IMR-90 (cell line): ENCODE measurements at regions not wholly inside any gene's neighbourhood (a gene's known extent, or its start where the extent isn't known, plus 50 kb on each side); places are given as distances from the start of the nearest gene placed in this dataset.

Source experiments
- ATAC-seq: fragments of 200-7000 bp; cut with Tn5 transposase; 2 replicates; pipeline ENCODE4 v1.9.1; 2020; ENCODE audit warnings: low read depth, mild to moderate bottlenecking, moderate library complexity
- BruUV-seq: library from RNA; stranded (reverse); fragments of 400-500 nt; replicated peaks from 2 replicates; lab custom pipeline; 2021; lab: Mats Ljungman, UMichigan
- CTCF ChIA-PET: fragments of 300-600 bp; formaldehyde crosslinking; extraction: SDS; loops from one replicate; lab custom pipeline; 2021; ENCODE audit warnings: antibody characterized with exemption; lab: Yijun Ruan, JAX
- POLR2A ChIA-PET: fragments of 300-600 bp; sonication (Branson Sonifier 250); formaldehyde crosslinking; loops from one replicate; lab custom pipeline; 2022; ENCODE audit warnings: antibody characterized with exemption; ENCODE audit not compliant: unreplicated experiment; lab: Charles Lee
- DNase-seq: peaks from one replicate; pipeline ENCODE4 v3.0.0; 2013
- H2AFZ ChIP-seq: replicated peaks from 2 replicates; pipeline ENCODE3; 2013; ENCODE audit warnings: low read length, mild to moderate bottlenecking; ENCODE audit not compliant: poor library complexity
- H2AK5ac ChIP-seq: 2 replicates; pipeline ENCODE4 v1.6.1; 2013; ENCODE audit warnings: low read depth, low read length, inconsistent platforms
- H2AK9ac ChIP-seq: replicated peaks from 2 replicates; pipeline ENCODE3; 2013; ENCODE audit warnings: mild to moderate bottlenecking, low read depth, low read length, moderate library complexity; ENCODE audit not compliant: poor library complexity
- H2BK120ac ChIP-seq: 2 replicates; pipeline ENCODE4 v1.6.1; 2013; ENCODE audit warnings: low read depth, low read length, inconsistent platforms
- H2BK15ac ChIP-seq: 3 replicates; pipeline ENCODE4 v1.6.1; 2013; ENCODE audit warnings: low read depth, low read length, inconsistent platforms
- H2BK20ac ChIP-seq: 2 replicates; pipeline ENCODE4 v1.6.1; 2013; ENCODE audit warnings: low read depth, mild to moderate bottlenecking, inconsistent platforms, low read length, moderate library complexity
- H2BK5ac ChIP-seq: 2 replicates; pipeline ENCODE4 v1.6.1; 2013; ENCODE audit warnings: mild to moderate bottlenecking, low read depth, low read length, inconsistent platforms; ENCODE audit not compliant: poor library complexity, severe bottlenecking
- H3K14ac ChIP-seq: replicated peaks from 2 replicates; pipeline ENCODE4 v1.6.1; 2013; ENCODE audit warnings: low read depth, low read length, inconsistent platforms
- H3K18ac ChIP-seq: 2 replicates; pipeline ENCODE4 v1.6.1; 2013; ENCODE audit warnings: low read depth, low read length, control low read depth
- H3K23ac ChIP-seq: 2 replicates; pipeline ENCODE4 v1.6.1; 2013; ENCODE audit warnings: low read depth, low read length, inconsistent platforms
- H3K27ac ChIP-seq: 2 replicates; pipeline ENCODE4 v1.5.1; 2013; ENCODE audit warnings: mild to moderate bottlenecking, control low read depth, low read length; ENCODE audit not compliant: insufficient read depth
- H3K27me3 ChIP-seq: 2 replicates; pipeline ENCODE4 v1.6.1; 2013; ENCODE audit warnings: low read length; ENCODE audit not compliant: control insufficient read depth, insufficient read depth
- H3K36me3 ChIP-seq: 2 replicates; pipeline ENCODE4 v1.6.1; 2013; ENCODE audit warnings: low read length, mixed read lengths; ENCODE audit not compliant: control insufficient read depth, insufficient read depth
- H3K4ac ChIP-seq: 2 replicates; pipeline ENCODE4 v1.6.1; 2013; ENCODE audit warnings: low read depth, low read length, inconsistent platforms
- H3K4me1 ChIP-seq: 2 replicates; pipeline ENCODE4 v1.6.1; 2013; ENCODE audit warnings: low read length, mixed read lengths; ENCODE audit not compliant: control insufficient read depth, insufficient read depth
- H3K4me2 ChIP-seq: 2 replicates; pipeline ENCODE4 v1.6.1; 2013; ENCODE audit warnings: low read depth, mild to moderate bottlenecking, control low read depth, low read length, moderate library complexity
- H3K4me3 ChIP-seq: 2 replicates; pipeline ENCODE4 v1.5.1; 2013; ENCODE audit warnings: low read depth, mild to moderate bottlenecking, control low read depth, low read length, moderate library complexity; ENCODE audit not compliant: insufficient read depth
- H3K56ac ChIP-seq: 2 replicates; pipeline ENCODE4 v1.6.1; 2013; ENCODE audit warnings: low read length, inconsistent platforms; ENCODE audit not compliant: insufficient read depth; ENCODE audit errors: extremely low read depth
- H3K79me1 ChIP-seq, 2 experiments: 2 replicates each; pipeline ENCODE4 v1.6.1; 2013; ENCODE audit warnings: low read length in 2 of 2, inconsistent platforms in 1 of 2, low read depth in 1 of 2
- H3K9ac ChIP-seq: 2 replicates; pipeline ENCODE4 v1.6.1; 2013; ENCODE audit warnings: low read depth, low read length, control low read depth
- H3K9me1 ChIP-seq: 2 replicates; pipeline ENCODE4 v1.6.1; 2013; ENCODE audit warnings: low read length, inconsistent platforms; ENCODE audit not compliant: insufficient read depth
- H3K9me3 ChIP-seq: 2 replicates; pipeline ENCODE4 v1.6.1; 2013; ENCODE audit warnings: low read length; ENCODE audit not compliant: control insufficient read depth, insufficient read depth
- H4K20me1 ChIP-seq: 2 replicates; pipeline ENCODE4 v1.6.1; 2013; ENCODE audit warnings: low read length, inconsistent platforms; ENCODE audit not compliant: insufficient read depth
- H4K5ac ChIP-seq: 2 replicates; pipeline ENCODE4 v1.6.1; 2013; ENCODE audit warnings: mild to moderate bottlenecking, low read depth, low read length, control low read depth
- H4K8ac ChIP-seq, 2 experiments: 2 replicates each; pipeline ENCODE4 v1.6.1; 2013; ENCODE audit warnings: low read depth in 2 of 2, low read length in 2 of 2, control low read depth in 1 of 2, inconsistent platforms in 1 of 2
- H4K91ac ChIP-seq: 2 replicates; pipeline ENCODE4 v1.6.1; 2013; ENCODE audit warnings: low read depth, low read length, inconsistent platforms; ENCODE audit not compliant: insufficient read depth
- BHLHE40 ChIP-seq: fragments of 150-350 bp; IDR thresholded peaks from 2 replicates; pipeline ENCODE4 v1.6.1; 2016; ENCODE audit warnings: mild to moderate bottlenecking, low read depth, low read length
- CEBPB ChIP-seq: IDR thresholded peaks from 2 replicates; pipeline ENCODE4 v1.6.1; 2012; ENCODE audit warnings: low read depth, low read length, improper control_type of control experiment
- CHD1 ChIP-seq: IDR thresholded peaks from 2 replicates; pipeline ENCODE4 v1.6.1; 2012; ENCODE audit warnings: low read depth, low read length, improper control_type of control experiment
- FOS ChIP-seq: fragments of 150-350 bp; IDR thresholded peaks from 2 replicates; pipeline ENCODE4 v1.6.1; 2016; ENCODE audit warnings: low read depth, low read length
- MAFK ChIP-seq: IDR thresholded peaks from 2 replicates; pipeline ENCODE4 v1.6.1; 2012; ENCODE audit warnings: low read depth, low read length, improper control_type of control experiment
- MXI1 ChIP-seq: IDR thresholded peaks from 2 replicates; pipeline ENCODE4 v1.6.1; 2012; ENCODE audit warnings: low read depth, mild to moderate bottlenecking, low read length, moderate library complexity, borderline replicate concordance
- NFE2L2 ChIP-seq: fragments of 150-350 bp; IDR thresholded peaks from 2 replicates; pipeline ENCODE4 v1.6.1; 2016; ENCODE audit warnings: low read depth, mild to moderate bottlenecking, low read length
- POLR2A ChIP-seq: IDR thresholded peaks from 2 replicates; pipeline ENCODE4 v1.6.1; 2012; ENCODE audit warnings: mild to moderate bottlenecking, low read depth, low read length
- RAD21 ChIP-seq: IDR thresholded peaks from 2 replicates; pipeline ENCODE4 v1.6.1; 2012; ENCODE audit warnings: low read length, improper control_type of control experiment
- RCOR1 ChIP-seq: IDR thresholded peaks from 2 replicates; pipeline ENCODE4 v1.6.1; 2012; ENCODE audit warnings: mild to moderate bottlenecking, low read length, improper control_type of control experiment; ENCODE audit not compliant: insufficient replicate concordance
- RFX5 ChIP-seq: IDR thresholded peaks from 2 replicates; pipeline ENCODE4 v1.8.0; 2012; ENCODE audit warnings: low read depth, mild to moderate bottlenecking, low read length, moderate library complexity
- SMC3 ChIP-seq: fragments of 150-350 bp; IDR thresholded peaks from 2 replicates; pipeline ENCODE4 v1.6.1; 2016; ENCODE audit warnings: low read depth, mild to moderate bottlenecking, antibody characterized with exemption, low read length, moderate library complexity
- WGBS, 2 experiments: methylation state at CpG; one replicate each; pipeline versions ENCODE4 v1.1.5 to v1.1.7; 2013; ENCODE audit warnings: missing lambda C conversion rate in 2 of 2; ENCODE audit not compliant: insufficient read length in 1 of 2; ENCODE audit errors: extremely low coverage in 2 of 2; 5-methylcytosine and 5-hydroxymethylcytosine counted together
- dilution Hi-C: fragments of 300-500 bp; cut with HindIII; formaldehyde crosslinking; loops from one replicate; pipeline ENCODE4 v1.14.3; 2018; ENCODE audit warnings: low sequenced_read_pairs; ENCODE audit not compliant: unreplicated experiment
- in situ Hi-C: fragments of 300-500 bp; cut with MboI; formaldehyde crosslinking; loops from 3 replicates; pipeline ENCODE4 v1.14.3; 2019; ENCODE audit warnings: low sequenced_read_pairs, inconsistent platforms, mixed read lengths
- intact Hi-C: fragments of 100-400 bp; cut with micrococcal nuclease; formaldehyde crosslinking; loops from 2 replicates; pipeline ENCODE4 v1.10.0; 2022
- TF ChIP-seq, protein P1 (sequence below): fragments of 150-350 bp; IDR thresholded peaks from 2 replicates; pipeline ENCODE4 v1.6.1; 2017; ENCODE audit warnings: mild to moderate bottlenecking, antibody characterized with exemption, low read length, low read depth
- TF ChIP-seq, protein P2 (sequence below): conservative IDR thresholded peaks from 2 replicates; pipeline ENCODE4 v1.5.1; 2012; ENCODE audit warnings: mild to moderate bottlenecking, low read depth, low read length, improper control_type of control experiment
- TF ChIP-seq, protein P3 (sequence below): fragments of 150-350 bp; IDR thresholded peaks from 2 replicates; pipeline ENCODE4 v1.6.1; 2016; ENCODE audit warnings: low read depth, mild to moderate bottlenecking, low read length, moderate library complexity, borderline replicate concordance

DNA sequence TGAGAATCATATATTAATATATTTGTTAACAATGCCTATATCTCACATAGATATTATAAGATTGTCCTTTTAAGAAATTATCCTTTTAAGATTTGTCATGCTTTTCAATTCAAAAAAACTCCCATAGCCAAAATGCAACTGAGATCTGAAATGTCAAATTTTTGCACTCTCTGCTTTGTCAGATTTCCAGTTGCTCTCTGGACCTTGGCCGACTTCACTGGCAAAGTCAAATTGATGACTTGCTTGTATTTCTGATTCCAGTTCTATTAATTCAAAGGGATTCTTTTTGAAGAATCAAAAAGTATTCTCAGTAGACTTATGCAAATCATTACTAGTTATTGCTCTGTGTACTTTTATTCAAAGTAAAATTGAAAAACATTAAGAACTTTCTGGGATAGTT is 101.2 kb upstream of the SCEL start:
- TF ChIP-seq, protein P1, sequence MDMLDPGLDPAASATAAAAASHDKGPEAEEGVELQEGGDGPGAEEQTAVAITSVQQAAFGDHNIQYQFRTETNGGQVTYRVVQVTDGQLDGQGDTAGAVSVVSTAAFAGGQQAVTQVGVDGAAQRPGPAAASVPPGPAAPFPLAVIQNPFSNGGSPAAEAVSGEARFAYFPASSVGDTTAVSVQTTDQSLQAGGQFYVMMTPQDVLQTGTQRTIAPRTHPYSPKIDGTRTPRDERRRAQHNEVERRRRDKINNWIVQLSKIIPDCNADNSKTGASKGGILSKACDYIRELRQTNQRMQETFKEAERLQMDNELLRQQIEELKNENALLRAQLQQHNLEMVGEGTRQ, result no peak
- TF ChIP-seq BHLHE40 (no peak), RCOR1 (no peak), FOS (no peak), MAFK (no peak), POLR2A (no peak), MXI1 (no peak), CHD1 (no peak), NFE2L2 (no peak), SMC3 (no peak), RAD21 (no peak), RFX5 (no peak), CEBPB (no peak)
- TF ChIP-seq, protein P2, sequence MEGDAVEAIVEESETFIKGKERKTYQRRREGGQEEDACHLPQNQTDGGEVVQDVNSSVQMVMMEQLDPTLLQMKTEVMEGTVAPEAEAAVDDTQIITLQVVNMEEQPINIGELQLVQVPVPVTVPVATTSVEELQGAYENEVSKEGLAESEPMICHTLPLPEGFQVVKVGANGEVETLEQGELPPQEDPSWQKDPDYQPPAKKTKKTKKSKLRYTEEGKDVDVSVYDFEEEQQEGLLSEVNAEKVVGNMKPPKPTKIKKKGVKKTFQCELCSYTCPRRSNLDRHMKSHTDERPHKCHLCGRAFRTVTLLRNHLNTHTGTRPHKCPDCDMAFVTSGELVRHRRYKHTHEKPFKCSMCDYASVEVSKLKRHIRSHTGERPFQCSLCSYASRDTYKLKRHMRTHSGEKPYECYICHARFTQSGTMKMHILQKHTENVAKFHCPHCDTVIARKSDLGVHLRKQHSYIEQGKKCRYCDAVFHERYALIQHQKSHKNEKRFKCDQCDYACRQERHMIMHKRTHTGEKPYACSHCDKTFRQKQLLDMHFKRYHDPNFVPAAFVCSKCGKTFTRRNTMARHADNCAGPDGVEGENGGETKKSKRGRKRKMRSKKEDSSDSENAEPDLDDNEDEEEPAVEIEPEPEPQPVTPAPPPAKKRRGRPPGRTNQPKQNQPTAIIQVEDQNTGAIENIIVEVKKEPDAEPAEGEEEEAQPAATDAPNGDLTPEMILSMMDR, result no peak
- TF ChIP-seq, protein P3, sequence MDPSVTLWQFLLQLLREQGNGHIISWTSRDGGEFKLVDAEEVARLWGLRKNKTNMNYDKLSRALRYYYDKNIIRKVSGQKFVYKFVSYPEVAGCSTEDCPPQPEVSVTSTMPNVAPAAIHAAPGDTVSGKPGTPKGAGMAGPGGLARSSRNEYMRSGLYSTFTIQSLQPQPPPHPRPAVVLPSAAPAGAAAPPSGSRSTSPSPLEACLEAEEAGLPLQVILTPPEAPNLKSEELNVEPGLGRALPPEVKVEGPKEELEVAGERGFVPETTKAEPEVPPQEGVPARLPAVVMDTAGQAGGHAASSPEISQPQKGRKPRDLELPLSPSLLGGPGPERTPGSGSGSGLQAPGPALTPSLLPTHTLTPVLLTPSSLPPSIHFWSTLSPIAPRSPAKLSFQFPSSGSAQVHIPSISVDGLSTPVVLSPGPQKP, result no peak
- ATAC-seq (no peak), DNase-seq (no peak)
- Histone ChIP-seq H3K4me3 (no peak overlapping the region), H3K4me1 (no peaks in the 10 kb centered on the region), H2AK9ac (no peak overlapping the region), H3K79me1 (no peaks in the 10 kb centered on the region), H4K5ac (no peak overlapping the region), H4K20me1 (no peaks in the 10 kb centered on the region), H4K8ac (no peak overlapping the region), H3K27me3 (no peaks in the 10 kb centered on the region), H3K4ac (no peak overlapping the region), H2BK20ac (no peak overlapping the region), H3K23ac (no peak overlapping the region), H2AFZ (no peak overlapping the region), H3K9ac (no peak overlapping the region), H2BK5ac (no peak overlapping the region), H3K36me3 (no peaks in the 10 kb centered on the region), H2BK15ac (no peak overlapping the region), H3K27ac (no peak overlapping the region), H2AK5ac (no peak overlapping the region), H3K56ac (no peak overlapping the region), H3K9me3 (no peaks in the 10 kb centered on the region), H3K4me2 (no peak overlapping the region), H3K14ac (no peak overlapping the region), H3K9me1 (no peaks in the 10 kb centered on the region), H4K91ac (no peak overlapping the region), H3K18ac (no peak overlapping the region), H2BK120ac (no peak overlapping the region)
- intact Hi-C loops, result no loop called here
- no TSS peak for BruUV-seq
- POLR2A ChIA-PET, result no interaction called here
- CTCF ChIA-PET, result no interaction called here
- dilution Hi-C loops, result no loop called here
- no CpG with 5 or more reads among the region's 1 CpG for WGBS, 2 experiments
- in situ Hi-C loops, result no loop called here
